DMS53 treated with DMSO at 0.1 percent for 48 hours (cell line): ENCODE measurements at regions not wholly inside any gene's neighbourhood (a gene's known extent, or its start where the extent isn't known, plus 50 kb on each side); places are given as distances from the start of the nearest gene placed in this dataset.

Experiments
- DNase-seq: peaks from one replicate; lab custom pipeline; 2025; ENCODE audit not compliant: unreplicated experiment; lab: John Stamatoyannopoulos, UW

- no peak for DNase-seq
Measured at GRCh38 chr2:220512419-220512818, 885.0 kb downstream of the SLC4A3 start.

DNA sequence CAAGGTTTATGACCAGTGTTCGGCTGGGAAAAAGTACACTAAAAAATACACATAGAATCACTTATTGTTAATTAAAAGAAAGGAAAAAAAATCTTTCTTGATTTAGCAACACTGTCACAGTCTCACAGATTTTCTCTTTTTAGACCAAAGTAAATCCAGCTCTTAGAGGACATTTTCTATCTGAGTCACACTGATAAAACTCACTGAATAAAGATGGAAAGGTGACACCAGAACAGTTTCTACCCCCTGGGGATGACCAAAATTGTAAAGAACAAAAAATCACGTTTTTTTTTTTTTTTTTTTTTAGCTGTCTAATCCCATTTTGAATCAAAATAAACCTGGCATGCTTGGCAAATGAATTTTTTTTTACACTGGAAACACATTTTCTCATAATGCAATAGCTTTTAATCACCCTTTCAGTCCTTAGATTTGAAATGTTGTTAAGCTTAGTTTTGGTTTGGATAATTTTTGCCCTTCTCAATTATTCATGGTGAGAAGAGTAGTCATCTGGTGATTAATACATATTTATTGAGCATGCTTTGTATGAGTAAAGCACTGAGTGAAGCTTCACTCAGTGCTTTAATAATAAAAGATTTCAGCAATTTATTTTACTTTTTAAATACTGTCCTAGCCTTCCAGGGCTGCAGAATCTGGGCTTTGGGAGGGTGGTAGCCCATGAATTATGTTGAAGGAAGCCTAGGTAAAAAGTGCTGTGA is 886.3 kb downstream of the SLC4A3 start:
- DNase-seq: no peak

GRCh38 chr2:220521551-220521950 is 894.1 kb downstream of the SLC4A3 start:
- no peak for DNase-seq

GRCh38 chr2:220528180-220528675 is 900.8 kb downstream of the SLC4A3 start:
- no peak for DNase-seq

- no peak for DNase-seq
Measured at GRCh38 chr2:220531216-220531615, 903.8 kb downstream of the SLC4A3 start.

- peak; percentile 21 for DNase-seq
Measured at GRCh38 chr2:220533485-220533884, 906.1 kb downstream of the SLC4A3 start.

- no peak for DNase-seq
Measured at GRCh38 chr2:220539481-220539880, 912.1 kb downstream of the SLC4A3 start.

GRCh38 chr2:220544049-220544448 is 916.6 kb downstream of the SLC4A3 start:
- DNase-seq: no peak

DNA sequence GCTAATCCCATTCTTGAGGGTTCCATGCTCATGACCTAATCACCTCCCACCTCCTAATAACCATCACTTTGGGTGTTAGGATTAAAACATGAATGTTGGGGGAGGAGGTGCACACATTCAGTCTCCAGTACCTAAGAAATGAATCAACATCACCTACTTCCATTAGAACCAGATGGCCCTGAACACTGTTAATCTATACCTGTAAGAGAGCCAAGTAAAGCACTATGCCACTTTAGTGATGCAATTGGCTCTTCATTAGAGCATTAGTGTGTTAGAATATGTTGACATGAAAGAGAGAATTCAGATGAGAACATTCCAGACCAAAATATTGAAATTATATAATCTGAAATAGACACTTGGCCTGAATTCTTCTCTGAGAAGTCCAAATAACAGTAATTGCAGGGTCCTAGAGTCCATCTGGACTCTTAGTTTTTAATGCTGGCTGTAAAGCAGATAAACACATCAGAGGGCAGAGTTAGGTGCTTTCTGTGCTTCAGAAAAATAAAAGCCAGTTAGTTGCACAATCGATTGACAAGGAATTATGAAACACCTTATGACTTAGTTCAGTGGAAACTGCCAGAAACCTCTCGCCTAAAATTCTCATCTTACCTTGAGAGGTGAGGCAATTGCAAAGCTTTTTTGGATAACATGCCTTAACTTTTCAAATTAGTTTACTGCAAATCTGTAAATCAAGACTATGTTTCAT is 923.7 kb downstream of the SLC4A3 start:
- DNase-seq: no peak

DNA sequence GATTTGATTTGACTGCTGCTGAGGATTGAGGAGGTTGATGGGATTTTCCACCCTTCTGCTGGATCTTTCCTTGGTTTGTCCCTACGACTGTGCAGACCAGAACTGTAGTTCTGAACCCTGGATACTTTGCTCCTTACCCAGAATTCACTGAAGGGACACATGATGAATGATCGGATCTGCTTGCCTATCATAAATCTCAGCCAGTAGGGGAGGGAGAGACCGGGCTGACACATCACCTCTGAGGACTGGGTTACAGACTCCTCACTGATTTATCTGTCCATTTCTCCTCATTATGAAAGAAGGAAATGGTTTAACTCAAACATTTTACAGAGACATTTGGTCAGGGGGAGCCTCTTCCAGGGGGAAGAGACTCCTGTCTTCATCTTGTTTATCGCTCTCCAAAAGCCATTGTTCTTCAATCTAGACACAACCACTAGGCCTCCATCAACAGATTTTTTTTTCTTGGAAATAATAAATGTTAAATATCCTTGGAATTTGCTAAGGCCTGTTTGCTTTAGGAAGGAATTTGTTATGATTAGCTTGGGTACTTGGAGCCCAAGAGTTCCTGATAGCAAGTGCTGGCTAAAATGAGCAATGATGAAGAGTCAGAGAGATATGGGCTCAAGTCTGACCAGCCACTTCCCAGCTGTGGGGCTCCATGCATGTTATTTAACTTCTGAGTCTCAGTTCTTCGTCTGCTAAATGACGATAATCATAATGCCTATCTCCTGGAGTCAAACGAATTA is 925.5 kb downstream of the SLC4A3 start:
- DNase-seq: no peak

DNA sequence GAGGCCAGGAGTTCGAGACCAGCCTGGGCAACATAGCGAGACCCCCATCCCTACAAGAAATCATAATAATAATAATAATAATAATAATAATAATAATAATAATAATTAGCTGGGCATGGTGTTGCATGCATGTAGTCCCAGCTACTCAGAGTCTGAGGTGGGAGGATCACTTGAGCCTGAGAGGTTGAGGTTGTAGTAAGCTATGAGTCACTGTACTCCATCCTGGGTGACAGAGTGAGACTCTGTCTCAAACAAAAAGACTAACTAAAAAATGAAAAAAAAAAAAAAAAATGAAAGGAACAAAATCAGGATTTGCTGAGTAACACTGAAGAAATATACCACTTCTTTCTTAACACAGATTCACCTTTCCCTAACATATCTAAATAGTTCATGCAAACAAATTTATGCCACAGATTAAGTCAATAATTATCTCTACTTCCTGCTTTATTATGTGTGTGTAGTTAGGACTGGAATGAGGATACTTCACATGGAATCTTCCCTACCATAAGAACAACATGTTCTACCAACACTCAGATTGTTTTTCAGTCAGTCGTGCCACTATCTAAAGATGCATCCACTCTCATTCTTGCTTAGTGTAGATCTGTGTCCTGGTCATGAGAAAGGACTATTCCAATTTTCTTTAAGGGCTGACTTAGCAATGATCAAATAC is 928.7 kb downstream of the SLC4A3 start:
- DNase-seq: peak; percentile 40

DNA sequence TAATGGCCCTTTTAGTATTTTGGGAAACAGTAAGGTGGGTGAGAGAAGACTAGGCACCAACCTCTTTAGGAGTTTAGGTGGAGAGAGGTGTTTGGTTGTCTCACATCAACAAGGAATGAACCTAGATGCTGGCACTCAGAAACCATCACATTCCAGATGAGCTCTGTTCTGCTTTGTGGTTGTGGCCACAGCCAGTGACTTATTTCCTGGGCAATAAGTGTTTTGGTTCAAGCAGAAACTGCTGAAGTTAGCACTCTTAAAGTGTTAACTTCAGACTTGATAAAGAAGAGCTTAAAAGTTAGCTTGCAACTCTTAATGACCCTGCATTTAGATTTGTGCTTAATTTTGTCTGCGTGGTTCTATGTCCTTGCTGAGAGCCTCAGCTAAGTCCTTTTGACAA is 929.2 kb downstream of the SLC4A3 start:
- DNase-seq: no peak

DNA sequence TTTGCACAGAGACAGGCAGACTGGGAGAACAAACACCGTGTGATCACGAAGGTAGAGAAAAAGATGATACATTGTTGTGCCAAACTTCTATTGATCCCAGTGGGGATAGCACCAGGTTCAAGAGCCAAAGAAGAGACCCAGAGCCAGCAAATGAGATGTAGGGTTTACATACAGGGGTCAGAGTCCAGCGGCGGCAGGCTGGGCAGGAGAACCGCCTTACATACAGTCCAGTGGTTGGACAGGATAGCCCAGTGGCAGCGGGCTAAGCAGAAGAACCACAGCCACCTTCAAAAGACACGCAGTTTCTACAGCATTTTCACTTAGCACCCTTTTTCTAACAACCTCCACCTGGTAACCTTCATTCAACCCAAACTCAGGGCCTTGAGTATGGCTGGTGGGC is 932.8 kb downstream of the SLC4A3 start:
- DNase-seq: no peak

DNA sequence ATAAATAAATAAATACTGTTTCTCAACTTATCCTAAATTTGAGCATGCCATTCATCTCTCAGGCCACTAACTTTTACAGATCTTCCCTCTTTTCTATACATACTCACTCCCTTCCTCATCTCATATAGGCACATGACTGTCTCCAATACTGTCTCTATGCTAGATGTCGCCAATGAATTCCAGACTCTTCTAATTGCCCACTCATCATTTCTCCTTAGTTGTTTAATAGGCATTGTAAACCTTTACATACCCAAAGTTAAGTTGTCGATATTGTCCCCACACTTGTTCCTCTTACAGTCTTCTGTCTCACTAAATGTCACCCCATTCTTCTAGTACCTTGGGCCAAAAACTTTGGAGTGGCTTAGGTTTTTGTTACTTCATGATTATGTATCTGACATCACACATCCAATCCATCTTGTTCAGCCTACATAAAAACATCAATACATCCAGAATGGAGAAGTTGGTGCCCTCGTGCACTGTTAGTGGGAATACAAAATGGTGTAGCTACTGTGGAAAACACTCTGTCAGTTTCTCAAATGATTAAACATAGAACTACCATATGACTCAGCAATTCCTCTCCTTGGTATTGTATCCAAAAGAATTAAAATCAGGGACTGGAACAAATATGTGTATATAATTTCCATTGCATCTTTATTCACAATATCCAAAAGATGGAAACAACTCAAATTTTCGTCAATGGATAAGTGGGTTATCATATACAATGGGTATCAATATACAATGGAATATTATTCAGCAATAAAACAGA is 935.1 kb downstream of the SLC4A3 start:
- DNase-seq: no peak

GRCh38 chr2:220568296-220568695 is 940.9 kb downstream of the SLC4A3 start:
- no peak for DNase-seq

- DNase-seq: peak; percentile 0
Measured at GRCh38 chr2:220569112-220569897, 941.9 kb downstream of the SLC4A3 start.

- DNase-seq: no peak
Measured at GRCh38 chr2:220572385-220572784, 945.0 kb downstream of the SLC4A3 start.

GRCh38 chr2:220574038-220574437 is 946.6 kb downstream of the SLC4A3 start:
- DNase-seq: no peak

DNA sequence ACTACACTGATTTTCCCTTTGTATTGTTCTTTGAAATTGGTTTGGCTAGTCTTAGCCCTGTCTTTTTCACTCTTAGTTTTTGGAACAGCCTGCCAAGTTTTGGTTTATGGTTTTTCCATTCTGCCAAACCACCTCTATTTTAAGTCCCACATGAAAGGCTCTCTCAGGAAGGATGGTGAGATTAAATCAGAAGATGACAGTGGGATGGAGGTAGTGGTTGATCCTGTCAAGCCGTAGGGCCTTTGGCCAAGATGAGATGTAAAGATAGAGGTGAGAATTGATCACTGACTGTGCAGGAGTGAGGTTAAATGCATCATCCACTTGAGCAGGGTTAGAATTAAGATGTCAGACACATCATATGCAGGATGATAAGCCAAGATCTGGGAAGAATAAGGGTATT is 948.5 kb downstream of the SLC4A3 start:
- DNase-seq: no peak

DNA sequence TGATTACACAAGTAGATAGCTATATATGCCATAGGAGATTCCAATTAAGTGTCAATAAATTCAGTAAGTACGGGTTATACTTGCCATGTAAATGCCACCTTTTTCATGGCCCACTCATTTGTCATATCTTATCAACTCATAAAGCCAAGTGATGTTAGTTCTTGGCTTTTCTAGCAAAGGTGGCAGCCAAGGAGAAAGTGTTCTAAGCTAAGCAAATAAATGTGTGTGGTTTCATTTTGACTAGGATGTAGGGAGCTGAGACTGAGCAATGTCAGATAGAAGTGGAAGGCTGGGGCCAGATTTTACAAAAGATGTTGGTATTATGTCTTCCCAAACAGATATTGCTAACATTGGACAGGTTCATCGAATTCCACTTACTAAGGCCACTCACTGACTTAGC is 952.0 kb downstream of the SLC4A3 start:
- DNase-seq: no peak
